GM23338 (cell line): ENCODE measurements at regions not wholly inside any gene's neighbourhood (a gene's known extent, or its start where the extent isn't known, plus 50 kb on each side); places are given as distances from the start of the nearest gene placed in this dataset.
A peak's percentile ranks its signal among the peaks of the same experiment; 100 is the strongest.
"Not testable (repeated sequence)": the region's sequence is repeated elsewhere in the genome, so short reads cannot be mapped to it uniquely, and the experiment has no call there.

Source experiments
- ATAC-seq: fragments of 200-7000 bp; cut with Tn5 transposase; 3 replicates; pipeline ENCODE4 v1.9.1; 2020
- DNase-seq: peaks from one replicate; pipeline ENCODE4 v3.0.0-alpha.2; 2015; ENCODE audit warnings: low spot score
- H2AFZ ChIP-seq: fragments of 200-600 bp; sonication (generic); 2 replicates; pipeline ENCODE4 v1.8.0; 2016; ENCODE audit warnings: antibody characterized with exemption, mild to moderate bottlenecking, moderate library complexity
- H3F3A ChIP-seq: fragments of 200-600 bp; sonication (generic); replicated peaks from 2 replicates; pipeline ENCODE4 v1.8.0; 2017; ENCODE audit warnings: antibody characterized with exemption, mixed run types, low read depth
- H3K27ac ChIP-seq: fragments of 200-600 bp; sonication (generic); 2 replicates; pipeline ENCODE4 v1.6.1; 2016; ENCODE audit warnings: low read depth
- H3K27me3 ChIP-seq: fragments of 200-600 bp; sonication (generic); 2 replicates; pipeline ENCODE4 v1.8.0; 2016; ENCODE audit warnings: mild to moderate bottlenecking, mixed run types, moderate library complexity; ENCODE audit not compliant: insufficient read depth
- H3K36me3 ChIP-seq: fragments of 200-600 bp; sonication (generic); 2 replicates; pipeline ENCODE4 v1.8.0; 2016; ENCODE audit warnings: mild to moderate bottlenecking; ENCODE audit not compliant: insufficient read depth
- H3K4me1 ChIP-seq: fragments of 200-600 bp; sonication (generic); 2 replicates; pipeline ENCODE4 v1.8.0; 2016; ENCODE audit warnings: mild to moderate bottlenecking, moderate library complexity; ENCODE audit not compliant: insufficient read depth
- H3K4me2 ChIP-seq: fragments of 200-600 bp; sonication (generic); 2 replicates; pipeline ENCODE4 v1.7.1; 2017; ENCODE audit warnings: mixed run types
- H3K4me3 ChIP-seq: fragments of 200-600 bp; sonication (generic); 2 replicates; pipeline ENCODE4 v1.6.1; 2016; ENCODE audit warnings: mixed run types
- H3K79me2 ChIP-seq: fragments of 200-600 bp; sonication (generic); replicated peaks from 2 replicates; pipeline ENCODE4 v1.8.0; 2017; ENCODE audit warnings: mild to moderate bottlenecking; ENCODE audit not compliant: insufficient read depth
- H3K9me2 ChIP-seq: fragments of 200-600 bp; sonication (generic); 2 replicates; pipeline ENCODE4 v1.8.0; 2017; ENCODE audit not compliant: insufficient read depth
- H4K20me1 ChIP-seq: fragments of 200-600 bp; sonication (generic); replicated peaks from 2 replicates; pipeline ENCODE4 v1.8.0; 2017; ENCODE audit warnings: mild to moderate bottlenecking; ENCODE audit not compliant: insufficient read depth
- H3K27ac Mint-ChIP-seq: 2 replicates; pipeline ENCODE4 v1.8.0; 2020; ENCODE audit warnings: inconsistent platforms, mild to moderate bottlenecking, moderate library complexity, mixed read lengths
- H3K27me3 Mint-ChIP-seq: 3 replicates; pipeline ENCODE4 v1.8.0; 2022; ENCODE audit warnings: low read depth, mild to moderate bottlenecking, moderate library complexity, mixed read lengths, inconsistent platforms; ENCODE audit not compliant: insufficient read depth, poor library complexity
- H3K36me3 Mint-ChIP-seq: 3 replicates; pipeline ENCODE4 v1.8.0; 2021; ENCODE audit warnings: low read depth, mild to moderate bottlenecking, inconsistent platforms, moderate library complexity, mixed read lengths
- H3K4me1 Mint-ChIP-seq: 3 replicates; pipeline ENCODE4 v1.8.0; 2020; ENCODE audit warnings: mild to moderate bottlenecking, inconsistent platforms, mixed read lengths
- H3K4me3 Mint-ChIP-seq: 3 replicates; pipeline ENCODE4 v1.8.0; 2021; ENCODE audit warnings: moderate library complexity, mild to moderate bottlenecking, inconsistent platforms, mixed read lengths
- H3K9me3 Mint-ChIP-seq: 3 replicates; pipeline ENCODE4 v1.8.0; 2020; ENCODE audit warnings: moderate library complexity, mild to moderate bottlenecking, inconsistent platforms, mixed read lengths
- CREB1 ChIP-seq: fragments of 250-450 bp; sonication (Bioruptor Pico); IDR thresholded peaks from 2 replicates; pipeline ENCODE4 v1.5.0; 2020; ENCODE audit warnings: low read depth, mild to moderate bottlenecking, moderate library complexity
- EZH2 ChIP-seq: fragments of 200-600 bp; sonication (generic); IDR thresholded peaks from one replicate; pipeline ENCODE4 v1.8.0; 2017; ENCODE audit warnings: antibody characterized with exemption, mild to moderate bottlenecking, low read depth; ENCODE audit not compliant: unreplicated experiment
- EZH2phosphoT487 ChIP-seq: fragments of 200-600 bp; sonication (generic); IDR thresholded peaks from one replicate; pipeline ENCODE4 v1.8.1; 2018; ENCODE audit warnings: antibody characterized with exemption; ENCODE audit not compliant: unreplicated experiment
- JUNB ChIP-seq: IDR thresholded peaks from one replicate; pipeline ENCODE4 v1.6.1; 2016; ENCODE audit warnings: antibody characterized with exemption; ENCODE audit not compliant: unreplicated experiment
- STAT1 ChIP-seq: IDR thresholded peaks from one replicate; pipeline ENCODE4 v1.6.1; 2016; ENCODE audit warnings: antibody characterized with exemption; ENCODE audit not compliant: unreplicated experiment
- ZNF114 ChIP-seq: fragments of 250-450 bp; sonication (Bioruptor Pico); IDR thresholded peaks from 2 replicates; pipeline ENCODE4 v1.5.0; 2020; ENCODE audit warnings: mild to moderate bottlenecking, moderate library complexity
- ZNF331 ChIP-seq: fragments of 250-450 bp; sonication (Bioruptor Pico); IDR thresholded peaks from 2 replicates; pipeline ENCODE4 v1.5.0; 2020; ENCODE audit warnings: low read depth, mild to moderate bottlenecking, moderate library complexity
- TF ChIP-seq, protein P1 (sequence below): IDR thresholded peaks from 2 replicates; pipeline ENCODE4 v1.6.1; 2016; ENCODE audit warnings: antibody characterized with exemption
- TF ChIP-seq, protein P2 (sequence below), 2 experiments: fragments of 200-600 bp in 1 of 2; sonication (generic) in 1 of 2; conservative IDR thresholded peaks; 2 replicates each; pipeline versions ENCODE4 v1.5.1 to v1.6.1; 2016 to 2017; ENCODE audit warnings: antibody characterized with exemption in 2 of 2, low read depth in 2 of 2, mild to moderate bottlenecking in 2 of 2, moderate library complexity in 1 of 2

DNA sequence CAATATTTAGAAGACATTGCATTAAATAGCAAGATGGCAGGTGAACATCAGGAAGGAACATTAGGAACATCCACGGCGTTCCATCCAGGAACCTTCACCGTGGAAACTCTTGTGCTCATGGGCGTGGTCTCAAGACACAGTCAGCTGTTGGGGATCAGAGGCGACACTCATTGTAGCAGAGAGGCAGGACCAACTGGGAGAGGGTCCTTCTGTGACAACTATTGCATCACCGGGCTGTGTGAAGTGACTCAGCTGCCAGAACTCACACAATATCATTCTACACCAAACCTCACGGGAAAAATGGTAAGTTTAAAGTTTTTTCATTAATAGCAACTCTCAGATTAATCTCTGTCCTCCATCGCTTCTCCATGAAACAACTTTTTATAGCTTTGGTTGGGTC lies 334.8 kb upstream of the SULF2 start:
- DNase-seq = no peak
- no peaks in the 10 kb centered on the region for H3K36me3 ChIP-seq
- H3K9me2 ChIP-seq = 0 out of 2 replicates have a peak, but pooled peaks cover 3% of the 10 kb centered on the region
- H3K27ac Mint-ChIP-seq = no peak overlapping the region
- no peak overlapping the region for H2AFZ ChIP-seq
- no peaks in the 10 kb centered on the region for H3K4me1 Mint-ChIP-seq
- H4K20me1 ChIP-seq = no peaks in the 10 kb centered on the region
- no peaks in the 10 kb centered on the region for H3K79me2 ChIP-seq
- H3K4me1 ChIP-seq = no peaks in the 10 kb centered on the region
- H3K36me3 Mint-ChIP-seq = peaks cover 5% of the 10 kb centered on the region; the same call in 1 of the 3 replicates
- H3K4me3 Mint-ChIP-seq = no peak overlapping the region
- TF ChIP-seq JUNB (no peak), CREB1 (CRISPR knock-in tag) (no peak), EZH2 (no peak), ZNF114 (CRISPR knock-in tag) (no peak)
- TF ChIP-seq, protein P1, sequence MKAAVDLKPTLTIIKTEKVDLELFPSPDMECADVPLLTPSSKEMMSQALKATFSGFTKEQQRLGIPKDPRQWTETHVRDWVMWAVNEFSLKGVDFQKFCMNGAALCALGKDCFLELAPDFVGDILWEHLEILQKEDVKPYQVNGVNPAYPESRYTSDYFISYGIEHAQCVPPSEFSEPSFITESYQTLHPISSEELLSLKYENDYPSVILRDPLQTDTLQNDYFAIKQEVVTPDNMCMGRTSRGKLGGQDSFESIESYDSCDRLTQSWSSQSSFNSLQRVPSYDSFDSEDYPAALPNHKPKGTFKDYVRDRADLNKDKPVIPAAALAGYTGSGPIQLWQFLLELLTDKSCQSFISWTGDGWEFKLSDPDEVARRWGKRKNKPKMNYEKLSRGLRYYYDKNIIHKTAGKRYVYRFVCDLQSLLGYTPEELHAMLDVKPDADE = no peak
- H3K4me3 ChIP-seq = no peak overlapping the region
- no peak overlapping the region for H3K4me2 ChIP-seq
- no peaks in the 10 kb centered on the region for H3K27me3 ChIP-seq
- peaks cover 4% of the 10 kb centered on the region for H3K27me3 Mint-ChIP-seq
- H3K27ac ChIP-seq = no peak overlapping the region
- H3K9me3 Mint-ChIP-seq = peaks cover 8% of the 10 kb centered on the region; the same call in 2 of the 3 replicates
- no peak for ATAC-seq
- H3F3A ChIP-seq = no peaks in the 10 kb centered on the region

DNA sequence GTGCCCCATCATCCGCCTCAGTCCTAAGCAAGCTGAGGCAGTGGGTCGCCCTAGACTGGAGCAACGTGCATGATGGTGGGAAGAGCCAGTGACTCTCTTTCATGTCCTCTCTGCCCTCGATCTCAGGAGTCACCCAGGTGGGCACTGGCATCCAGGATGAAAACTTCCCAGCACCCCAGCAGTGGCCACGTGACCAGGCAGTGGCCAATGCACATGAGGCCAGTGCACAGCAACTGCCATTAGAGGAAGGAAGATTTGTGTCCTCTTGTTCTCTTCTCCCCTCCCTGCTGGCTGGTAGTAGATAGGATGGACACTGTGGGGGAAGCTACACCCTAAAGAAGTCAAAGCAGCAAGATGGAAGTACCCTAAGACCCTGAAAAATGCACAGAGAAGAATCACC lies 334.1 kb upstream of the SULF2 start:
- ATAC-seq, H3K27me3 Mint-ChIP-seq, H3K79me2 ChIP-seq: not testable (repeated sequence)

DNA sequence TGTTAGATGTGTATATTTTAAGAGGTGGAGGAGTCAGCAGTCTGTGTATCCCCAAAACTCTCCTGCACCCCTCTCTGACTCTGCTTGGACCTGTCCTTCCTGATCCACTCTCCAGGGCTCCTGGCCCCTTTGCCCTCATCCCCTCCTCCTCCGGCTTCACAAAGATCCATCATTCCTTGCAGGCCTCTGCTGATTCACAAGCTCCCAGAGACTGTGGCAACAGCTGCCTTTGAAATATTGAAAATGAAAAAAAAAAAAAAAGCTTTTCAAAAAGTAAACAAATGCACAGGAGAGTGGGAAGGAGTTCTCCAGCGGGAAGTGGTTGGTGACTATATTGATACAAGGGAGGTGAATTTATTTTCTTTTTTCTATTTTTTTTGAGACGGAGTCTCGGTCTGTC lies 330.2 kb upstream of the SULF2 start:
- Histone ChIP-seq H2AFZ (no peak overlapping the region), H3K4me1 (no peaks in the 10 kb centered on the region), H4K20me1 (no peaks in the 10 kb centered on the region), H3K79me2 (no peaks in the 10 kb centered on the region), H3K4me3 (no peak overlapping the region), H3K36me3 (no peaks in the 10 kb centered on the region), H3F3A (no peaks in the 10 kb centered on the region), H3K4me2 (no peak overlapping the region), H3K27me3 (no peaks in the 10 kb centered on the region), H3K9me2 (0 out of 2 replicates have a peak, but pooled peaks cover 8% of the 10 kb centered on the region), H3K27ac (no peak overlapping the region)
- H3K9me3 Mint-ChIP-seq = no peaks in the 10 kb centered on the region
- no peaks in the 10 kb centered on the region; the same call in 2 of the 3 replicates for H3K36me3 Mint-ChIP-seq
- no peak overlapping the region for H3K4me3 Mint-ChIP-seq
- DNase-seq (no peak), ATAC-seq (no peak)
- H3K4me1 Mint-ChIP-seq = no peaks in the 10 kb centered on the region
- H3K27ac Mint-ChIP-seq = peak overlapping the region; percentile 84; the same call in 1 of the 2 replicates
- H3K27me3 Mint-ChIP-seq = peaks cover 3% of the 10 kb centered on the region
- TF ChIP-seq, protein P1 = no peak
- TF ChIP-seq, protein P2, sequence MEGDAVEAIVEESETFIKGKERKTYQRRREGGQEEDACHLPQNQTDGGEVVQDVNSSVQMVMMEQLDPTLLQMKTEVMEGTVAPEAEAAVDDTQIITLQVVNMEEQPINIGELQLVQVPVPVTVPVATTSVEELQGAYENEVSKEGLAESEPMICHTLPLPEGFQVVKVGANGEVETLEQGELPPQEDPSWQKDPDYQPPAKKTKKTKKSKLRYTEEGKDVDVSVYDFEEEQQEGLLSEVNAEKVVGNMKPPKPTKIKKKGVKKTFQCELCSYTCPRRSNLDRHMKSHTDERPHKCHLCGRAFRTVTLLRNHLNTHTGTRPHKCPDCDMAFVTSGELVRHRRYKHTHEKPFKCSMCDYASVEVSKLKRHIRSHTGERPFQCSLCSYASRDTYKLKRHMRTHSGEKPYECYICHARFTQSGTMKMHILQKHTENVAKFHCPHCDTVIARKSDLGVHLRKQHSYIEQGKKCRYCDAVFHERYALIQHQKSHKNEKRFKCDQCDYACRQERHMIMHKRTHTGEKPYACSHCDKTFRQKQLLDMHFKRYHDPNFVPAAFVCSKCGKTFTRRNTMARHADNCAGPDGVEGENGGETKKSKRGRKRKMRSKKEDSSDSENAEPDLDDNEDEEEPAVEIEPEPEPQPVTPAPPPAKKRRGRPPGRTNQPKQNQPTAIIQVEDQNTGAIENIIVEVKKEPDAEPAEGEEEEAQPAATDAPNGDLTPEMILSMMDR (conservative IDR thresholded peaks at IDR 0.05; ENCODE audit: low read depth in 2 of 2) = no peak
- no peak for TF ChIP-seq ZNF114 (CRISPR knock-in tag)
- TF ChIP-seq ZNF331 (CRISPR knock-in tag) = no peak
- TF ChIP-seq STAT1 = no peak
- TF ChIP-seq JUNB = no peak
- TF ChIP-seq EZH2phosphoT487 = no peak
- no peak for TF ChIP-seq CREB1 (CRISPR knock-in tag)

More for the DNA sequence above, 334.1 kb upstream of the SULF2 start:
- not testable (repeated sequence) for H3K27ac Mint-ChIP-seq, H3K36me3 ChIP-seq, H3K9me3 Mint-ChIP-seq, H3K9me2 ChIP-seq, H3K4me3 Mint-ChIP-seq, H3K27me3 ChIP-seq, H3K27ac ChIP-seq, H3K36me3 Mint-ChIP-seq, H3K4me2 ChIP-seq, DNase-seq, H3K4me1 ChIP-seq, H4K20me1 ChIP-seq, H3F3A ChIP-seq, H2AFZ ChIP-seq, H3K4me3 ChIP-seq, H3K4me1 Mint-ChIP-seq
